Fibroblast of mammary gland (primary cell): ENCODE measurements at regions not wholly inside any gene's neighbourhood (a gene's known extent, or its start where the extent isn't known, plus 50 kb on each side); places are given as distances from the start of the nearest gene placed in this dataset.

ENCODE experiments used
- DNase-seq: peaks from one replicate; pipeline ENCODE4 v3.0.0-alpha.2; 2010; ENCODE audit warnings: low read depth
- H3K4me3 ChIP-seq: 2 replicates; pipeline ENCODE4 v1.5.1; 2011; ENCODE audit warnings: low read depth, mild to moderate bottlenecking, low read length, moderate library complexity; ENCODE audit not compliant: control insufficient read depth
- TF ChIP-seq, protein P1 (sequence below): conservative IDR thresholded peaks from 2 replicates; pipeline ENCODE4 v1.5.1; 2011; ENCODE audit warnings: low read depth, low read length, inconsistent platforms; ENCODE audit not compliant: control insufficient read depth, insufficient read depth

DNA sequence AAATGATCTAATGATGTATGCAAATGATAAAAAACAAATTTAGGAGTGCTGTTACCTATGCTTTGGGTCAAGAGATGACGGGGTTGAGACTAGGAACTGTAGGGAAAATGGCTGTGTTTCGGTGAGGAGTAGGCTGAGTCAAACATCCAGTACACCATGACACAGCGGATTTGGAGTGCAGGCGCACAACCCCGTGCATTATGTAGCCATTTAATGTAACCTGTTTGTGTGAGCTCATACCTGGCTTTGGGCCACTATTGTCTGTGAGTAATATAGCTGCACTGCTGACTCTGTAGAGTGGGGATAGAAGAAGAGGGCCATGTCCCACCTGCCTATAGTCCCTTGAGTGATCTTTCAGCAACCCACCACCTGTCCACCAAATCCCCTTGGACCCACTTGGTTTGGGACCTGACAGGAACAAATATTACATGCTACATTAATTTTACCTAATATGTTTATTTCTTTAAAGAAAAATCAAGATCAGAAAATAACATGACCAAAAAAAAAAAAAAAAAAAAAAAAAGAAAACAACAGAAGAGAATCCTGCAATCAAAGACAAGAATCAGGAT, 95.5 kb upstream of the KLHL1 start:
- no peak overlapping the region for H3K4me3 ChIP-seq
- TF ChIP-seq, protein P1, sequence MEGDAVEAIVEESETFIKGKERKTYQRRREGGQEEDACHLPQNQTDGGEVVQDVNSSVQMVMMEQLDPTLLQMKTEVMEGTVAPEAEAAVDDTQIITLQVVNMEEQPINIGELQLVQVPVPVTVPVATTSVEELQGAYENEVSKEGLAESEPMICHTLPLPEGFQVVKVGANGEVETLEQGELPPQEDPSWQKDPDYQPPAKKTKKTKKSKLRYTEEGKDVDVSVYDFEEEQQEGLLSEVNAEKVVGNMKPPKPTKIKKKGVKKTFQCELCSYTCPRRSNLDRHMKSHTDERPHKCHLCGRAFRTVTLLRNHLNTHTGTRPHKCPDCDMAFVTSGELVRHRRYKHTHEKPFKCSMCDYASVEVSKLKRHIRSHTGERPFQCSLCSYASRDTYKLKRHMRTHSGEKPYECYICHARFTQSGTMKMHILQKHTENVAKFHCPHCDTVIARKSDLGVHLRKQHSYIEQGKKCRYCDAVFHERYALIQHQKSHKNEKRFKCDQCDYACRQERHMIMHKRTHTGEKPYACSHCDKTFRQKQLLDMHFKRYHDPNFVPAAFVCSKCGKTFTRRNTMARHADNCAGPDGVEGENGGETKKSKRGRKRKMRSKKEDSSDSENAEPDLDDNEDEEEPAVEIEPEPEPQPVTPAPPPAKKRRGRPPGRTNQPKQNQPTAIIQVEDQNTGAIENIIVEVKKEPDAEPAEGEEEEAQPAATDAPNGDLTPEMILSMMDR = no peak
- DNase-seq = peak; percentile 3

DNA sequence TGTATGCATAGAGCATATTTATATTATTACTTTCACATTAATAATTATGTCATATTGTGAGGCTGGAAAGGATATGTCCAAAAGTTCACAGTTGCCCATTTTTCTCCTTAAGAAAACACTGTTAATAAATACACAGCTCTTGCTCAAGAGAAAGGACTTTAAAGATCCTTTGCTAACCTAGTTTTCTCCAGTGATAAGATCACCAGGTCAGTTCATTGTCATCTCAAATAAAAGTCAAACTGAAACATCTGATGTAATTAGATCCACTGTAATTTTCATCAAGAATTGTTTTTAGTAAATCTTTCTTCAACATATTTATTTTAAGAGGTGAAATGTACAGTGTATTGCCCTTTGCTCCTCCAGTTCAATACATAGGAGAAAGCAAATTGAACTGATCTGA, 82.8 kb upstream of the KLHL1 start:
- no peak overlapping the region for H3K4me3 ChIP-seq
- no peak for DNase-seq
- TF ChIP-seq, protein P1 = no peak

DNA sequence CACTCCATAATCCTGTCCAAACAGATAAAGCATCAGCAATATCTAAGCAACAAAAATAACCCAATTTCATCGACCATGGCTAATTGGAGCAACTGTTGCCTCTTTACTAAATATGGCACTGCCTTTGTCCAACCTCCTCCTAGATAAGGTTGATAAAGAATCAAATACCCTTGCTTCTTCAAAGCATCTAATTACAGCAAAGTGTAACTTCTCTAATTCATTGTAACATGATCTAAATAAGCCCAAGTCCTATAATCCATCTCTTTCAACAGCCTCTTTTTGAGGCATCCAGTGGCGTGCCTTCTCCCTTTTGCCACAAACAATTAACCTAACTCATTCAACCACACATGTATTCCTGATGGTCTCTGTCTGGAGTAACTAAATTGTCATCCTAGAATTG, 81.7 kb upstream of the KLHL1 start:
- no peak for DNase-seq
- H3K4me3 ChIP-seq = no peak overlapping the region
- TF ChIP-seq, protein P1 = no peak

DNA sequence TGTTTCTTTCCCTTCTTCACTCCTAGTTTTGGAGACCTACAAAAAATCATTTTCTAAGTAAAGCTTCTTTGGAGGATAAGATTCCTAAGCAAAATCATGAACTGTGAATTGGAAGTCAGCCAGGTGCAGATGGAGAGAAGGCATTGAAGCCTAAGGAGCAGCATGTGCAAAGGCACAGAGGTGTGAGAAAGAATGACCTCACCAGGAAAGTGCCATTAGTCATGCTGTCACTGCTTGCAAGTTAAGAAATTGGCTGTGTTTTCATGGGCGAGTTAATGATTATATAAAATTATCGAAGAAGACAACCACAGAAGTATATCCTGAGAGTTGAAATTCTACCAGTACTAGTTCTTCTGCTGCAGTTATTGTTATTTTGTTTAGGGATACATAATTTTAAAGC, 80.3 kb upstream of the KLHL1 start:
- no peak for DNase-seq
- no peak overlapping the region for H3K4me3 ChIP-seq
- TF ChIP-seq, protein P1 = no peak

DNA sequence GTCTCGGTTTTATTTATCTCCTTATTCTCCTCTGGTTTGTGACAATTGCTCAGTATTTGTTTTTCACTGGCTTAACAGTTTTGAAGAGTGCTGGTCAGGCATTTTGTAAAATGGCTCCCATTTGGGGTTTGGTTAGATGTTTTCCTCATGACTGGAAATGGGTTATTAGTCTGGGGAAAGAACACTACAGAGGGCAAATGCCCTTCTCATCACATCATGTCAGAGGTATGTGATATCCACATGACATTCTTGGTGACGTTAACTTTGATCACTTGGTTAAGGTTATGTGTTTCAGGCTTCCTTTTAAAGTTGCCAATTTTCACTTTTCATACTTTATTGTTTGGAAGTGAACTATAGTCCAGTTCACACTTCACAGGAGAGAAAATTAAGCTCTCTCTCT, 74.8 kb upstream of the KLHL1 start:
- TF ChIP-seq, protein P1 = no peak

More for the DNA sequence above, 74.8 kb upstream of the KLHL1 start:
- no peak overlapping the region for H3K4me3 ChIP-seq
- no peak for DNase-seq
